ENCODE measurements at regions not wholly inside any gene's neighbourhood (a gene's known extent, or its start where the extent isn't known, plus 50 kb on each side); places are given as distances from the start of the nearest gene placed in this dataset.
"Not testable (repeated sequence)": the region's sequence is repeated elsewhere in the genome, so short reads cannot be mapped to it uniquely, and the experiment has no call there.

GRCh38 chr4:60682901-60683300 is 517.2 kb upstream of the ADGRL3 start:
- peak; percentile 81 for ATAC-seq
- ChIA-PET POLR2A (ENCODE audit: unreplicated experiment) (interaction anchor here (0.7 kb wide), 1 partner anchor 1247 kb away, joined by 10 read pairs; no protein-coding TSS in a partner anchor), CTCF (interaction anchor here (0.6 kb wide), 1 partner anchor 43 kb away, joined by 3 read pairs; no protein-coding TSS in a partner anchor)
- intact Hi-C loops (cut with micrococcal nuclease): no loop called here
- peak; percentile 65 for DNase-seq
- Histone ChIP-seq H3F3A (ENCODE audit: low read length, unreplicated experiment) (no peaks in the 10 kb centered on the region), H3K9me2 (replicated peaks; ENCODE audit: low read length) (no peaks in the 10 kb centered on the region), H3K4me3 (ENCODE audit: low read length) (no peak overlapping the region), H3K36me3 (ENCODE audit: low read depth, low read length) (no peaks in the 10 kb centered on the region), H2AFZ (ENCODE audit: low read length) (no peak overlapping the region), H4K20me1 (ENCODE audit: low read length) (no peaks in the 10 kb centered on the region), H3K27me3 (ENCODE audit: low read length) (no peaks in the 10 kb centered on the region), H3K9me3 (ENCODE audit: low read length) (no peaks in the 10 kb centered on the region), H3K4me1 (ENCODE audit: insufficient read depth, low read length) (peaks cover 24% of the 10 kb centered on the region), H3K79me2 (ENCODE audit: low read length) (no peaks in the 10 kb centered on the region), H3K27ac (ENCODE audit: low read length) (peak overlapping the region; percentile 89), H3K9ac (ENCODE audit: low read length) (peak overlapping the region; percentile 58), H3K4me2 (ENCODE audit: low read length) (peak overlapping the region; percentile 52)
- no TSS peak for BruUV-seq (replicated peaks)
- TF ChIP-seq EZH2 (IDR thresholded peaks at IDR 0.05; ENCODE audit: low read length, unreplicated experiment) (no peak), EZH2phosphoT487 (IDR thresholded peaks at IDR 0.05; ENCODE audit: borderline replicate concordance, low read length) (no peak), CTCF (conservative IDR thresholded peaks at IDR 0.05; ENCODE audit: low read depth, low read length) (no peak)

GRCh38 chr4:60683357-60683756 is 516.8 kb upstream of the ADGRL3 start:
- intact Hi-C loops (cut with micrococcal nuclease): no loop called here
- Histone ChIP-seq H3K4me3 (ENCODE audit: low read length) (peak overlapping the region; percentile 28; the same call in 1 of the 2 replicates), H3K27me3 (ENCODE audit: low read length) (no peaks in the 10 kb centered on the region), H3K36me3 (ENCODE audit: low read depth, low read length) (no peaks in the 10 kb centered on the region), H3K9me3 (ENCODE audit: low read length) (no peaks in the 10 kb centered on the region), H3K9me2 (replicated peaks; ENCODE audit: low read length) (no peaks in the 10 kb centered on the region), H4K20me1 (ENCODE audit: low read length) (no peaks in the 10 kb centered on the region), H3F3A (ENCODE audit: low read length, unreplicated experiment) (no peaks in the 10 kb centered on the region), H2AFZ (ENCODE audit: low read length) (no peak overlapping the region), H3K79me2 (ENCODE audit: low read length) (no peaks in the 10 kb centered on the region), H3K4me2 (ENCODE audit: low read length) (peak overlapping the region; percentile 52), H3K9ac (ENCODE audit: low read length) (peak overlapping the region; percentile 58), H3K4me1 (ENCODE audit: insufficient read depth, low read length) (peaks cover 24% of the 10 kb centered on the region), H3K27ac (ENCODE audit: low read length) (peak overlapping the region; percentile 89)
- BruUV-seq (replicated peaks): no TSS peak
- POLR2A ChIA-PET (ENCODE audit: unreplicated experiment): no interaction called here
- CTCF ChIA-PET: no interaction called here
- ATAC-seq (peak; percentile 89), DNase-seq (peak; percentile 79)
- no peak for TF ChIP-seq EZH2phosphoT487 (IDR thresholded peaks at IDR 0.05; ENCODE audit: borderline replicate concordance, low read length)
- TF ChIP-seq EZH2 (IDR thresholded peaks at IDR 0.05; ENCODE audit: low read length, unreplicated experiment): no peak
- TF ChIP-seq CTCF (conservative IDR thresholded peaks at IDR 0.05; ENCODE audit: low read depth, low read length): no peak

GRCh38 chr4:60683973-60684372 is 516.2 kb upstream of the ADGRL3 start:
- peak overlapping the region; percentile 52 for H3K4me2 ChIP-seq (ENCODE audit: low read length)
- H3K79me2 ChIP-seq (ENCODE audit: low read length): no peaks in the 10 kb centered on the region
- POLR2A ChIA-PET (ENCODE audit: unreplicated experiment): interaction anchor here (0.6 kb wide), 2 partner anchors 182 to 718 kb away, joined by 3 read pairs; no protein-coding TSS in a partner anchor
- intact Hi-C loops (cut with micrococcal nuclease): no loop called here
- peak overlapping the region; percentile 89 for H3K27ac ChIP-seq (ENCODE audit: low read length)
- no peaks in the 10 kb centered on the region for H3K36me3 ChIP-seq (ENCODE audit: low read depth, low read length)
- DNase-seq: peak; percentile 66
- no peaks in the 10 kb centered on the region for H3F3A ChIP-seq (ENCODE audit: low read length, unreplicated experiment)
- no peak overlapping the region for H2AFZ ChIP-seq (ENCODE audit: low read length)
- BruUV-seq (replicated peaks): no TSS peak
- no peak for TF ChIP-seq EZH2 (IDR thresholded peaks at IDR 0.05; ENCODE audit: low read length, unreplicated experiment)
- no peak for TF ChIP-seq CTCF (conservative IDR thresholded peaks at IDR 0.05; ENCODE audit: low read depth, low read length)
- TF ChIP-seq EZH2phosphoT487 (IDR thresholded peaks at IDR 0.05; ENCODE audit: borderline replicate concordance, low read length): no peak
- no peaks in the 10 kb centered on the region for H3K9me2 ChIP-seq (replicated peaks; ENCODE audit: low read length)
- peaks cover 24% of the 10 kb centered on the region for H3K4me1 ChIP-seq (ENCODE audit: insufficient read depth, low read length)
- CTCF ChIA-PET: no interaction called here
- H3K27me3 ChIP-seq (ENCODE audit: low read length): no peaks in the 10 kb centered on the region
- peak; percentile 58 for ATAC-seq
- peak overlapping the region; percentile 58 for H3K9ac ChIP-seq (ENCODE audit: low read length)
- H3K9me3 ChIP-seq (ENCODE audit: low read length): no peaks in the 10 kb centered on the region
- no peaks in the 10 kb centered on the region for H4K20me1 ChIP-seq (ENCODE audit: low read length)
- peak overlapping the region; percentile 28; the same call in 1 of the 2 replicates for H3K4me3 ChIP-seq (ENCODE audit: low read length)

- H3K27me3 ChIP-seq (ENCODE audit: low read length); POLR2A ChIA-PET (ENCODE audit: unreplicated experiment); H3K9ac ChIP-seq (ENCODE audit: low read length); intact Hi-C loops (cut with micrococcal nuclease); H2AFZ ChIP-seq (ENCODE audit: low read length); H3F3A ChIP-seq (ENCODE audit: low read length, unreplicated experiment); H3K9me2 ChIP-seq (replicated peaks; ENCODE audit: low read length); H3K4me1 ChIP-seq (ENCODE audit: insufficient read depth, low read length); H3K27ac ChIP-seq (ENCODE audit: low read length); H3K4me3 ChIP-seq (ENCODE audit: low read length); DNase-seq; CTCF ChIA-PET; ATAC-seq; H3K36me3 ChIP-seq (ENCODE audit: low read depth, low read length); H3K4me2 ChIP-seq (ENCODE audit: low read length); H3K9me3 ChIP-seq (ENCODE audit: low read length); BruUV-seq (replicated peaks); H4K20me1 ChIP-seq (ENCODE audit: low read length); H3K79me2 ChIP-seq (ENCODE audit: low read length): not testable (repeated sequence)
Observed at GRCh38 chr4:60696062-60696461, 504.1 kb upstream of the ADGRL3 start.

All from PC-3 (cell line).